ENCODE measurements at regions not wholly inside any gene's neighbourhood (a gene's known extent, or its start where the extent isn't known, plus 50 kb on each side); places are given as distances from the start of the nearest gene placed in this dataset.

DNA sequence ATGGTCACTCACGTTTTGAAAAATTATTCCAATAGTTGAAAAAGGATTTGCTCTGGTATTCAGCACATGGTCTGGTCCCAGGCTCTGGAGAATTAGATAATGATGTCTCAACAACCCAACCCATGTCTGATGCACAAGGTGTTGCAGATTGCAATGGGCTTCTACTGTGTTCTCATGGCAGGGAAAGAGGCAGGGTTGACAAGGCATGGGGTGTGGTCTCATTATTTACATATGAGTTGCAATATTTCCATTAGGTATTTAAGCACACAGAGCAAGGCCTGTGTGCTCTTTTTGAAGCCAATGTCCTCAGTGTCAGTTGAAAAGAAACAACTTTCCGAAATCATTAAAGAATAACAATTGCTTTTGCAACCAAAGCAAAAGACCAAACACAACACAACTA is 381.9 kb upstream of the PBX1 start:
- no peaks in the 10 kb centered on the region for H3K36me3 ChIP-seq (ENCODE audit: insufficient read depth, low read length)
- no peak overlapping the region for H3K4me3 ChIP-seq (ENCODE audit: low read depth, low read length)
- H3K27ac ChIP-seq (ENCODE audit: low read depth, low read length): no peak overlapping the region
- no peak overlapping the region for H2AFZ ChIP-seq (ENCODE audit: low read length, unreplicated experiment)
- no peaks in the 10 kb centered on the region for H3K4me1 ChIP-seq (ENCODE audit: control insufficient read depth, insufficient read depth, low read length, unreplicated experiment)
- no peaks in the 10 kb centered on the region for H3K79me2 ChIP-seq (ENCODE audit: control insufficient read depth, insufficient read depth, low read length, unreplicated experiment)
- H3K27me3 ChIP-seq (ENCODE audit: insufficient read depth, low read length): no peaks in the 10 kb centered on the region

DNA sequence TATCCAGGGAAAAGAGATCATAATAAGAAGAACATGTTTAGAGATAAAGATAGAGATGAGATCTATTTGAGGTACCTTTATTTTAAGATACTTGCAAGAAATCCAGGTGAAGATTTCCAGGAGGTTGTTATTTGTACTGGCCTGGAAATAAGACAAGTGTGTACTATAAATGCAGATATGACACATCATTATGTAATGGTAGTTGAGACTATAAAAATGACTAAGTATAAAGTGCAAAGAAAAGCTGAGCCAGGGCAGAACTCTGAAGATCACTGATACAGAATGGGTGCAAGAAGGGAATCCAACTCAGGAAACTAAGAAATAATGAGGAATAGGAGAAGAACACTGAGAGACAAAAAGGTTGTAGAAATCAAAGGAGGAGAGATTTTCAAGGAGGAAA is 378.2 kb upstream of the PBX1 start:
- no peak overlapping the region for H3K4me3 ChIP-seq (ENCODE audit: low read depth, low read length)
- no peak overlapping the region for H2AFZ ChIP-seq (ENCODE audit: low read length, unreplicated experiment)
- no peak overlapping the region for H3K27ac ChIP-seq (ENCODE audit: low read depth, low read length)
- H3K4me1 ChIP-seq (ENCODE audit: control insufficient read depth, insufficient read depth, low read length, unreplicated experiment): no peaks in the 10 kb centered on the region
- H3K36me3 ChIP-seq (ENCODE audit: insufficient read depth, low read length): no peaks in the 10 kb centered on the region
- H3K79me2 ChIP-seq (ENCODE audit: control insufficient read depth, insufficient read depth, low read length, unreplicated experiment): no peaks in the 10 kb centered on the region
- H3K27me3 ChIP-seq (ENCODE audit: insufficient read depth, low read length): no peaks in the 10 kb centered on the region

DNA sequence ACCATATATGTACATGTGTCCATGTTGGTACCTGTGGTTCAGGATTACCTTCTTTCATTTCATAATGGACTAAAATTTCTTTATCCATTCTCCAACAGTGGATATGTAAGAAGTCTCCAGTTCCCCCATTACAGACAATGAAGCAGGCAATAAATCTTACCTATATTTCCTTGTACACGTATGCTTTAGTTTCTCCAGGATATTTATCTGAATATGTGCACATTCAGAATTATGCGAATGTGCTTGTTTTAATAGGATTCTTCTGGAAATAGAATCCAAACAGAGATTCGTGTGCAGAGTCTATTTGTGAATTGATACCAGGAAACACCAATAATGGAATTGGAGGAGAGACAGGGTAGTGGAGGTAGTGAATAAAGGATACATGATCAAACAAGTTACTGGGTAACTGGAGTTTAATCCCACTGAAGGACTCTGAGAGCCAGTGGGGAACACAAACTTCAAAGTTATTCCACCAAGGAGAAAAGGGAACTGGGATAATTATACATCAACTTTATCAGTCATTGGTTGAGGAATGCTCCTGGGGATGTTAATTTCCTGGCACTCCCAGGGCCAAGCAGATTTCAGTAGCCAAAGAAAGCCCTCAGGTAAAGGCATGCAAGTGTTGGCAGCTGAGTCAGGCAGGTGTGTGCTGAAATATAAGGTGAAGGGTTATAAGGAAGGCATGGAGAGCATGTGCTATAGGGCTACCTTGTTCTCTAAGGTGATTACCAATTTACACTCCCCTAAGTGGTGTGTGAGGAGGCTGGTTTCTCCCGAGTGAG is 374.9 kb upstream of the PBX1 start:
- H3K79me2 ChIP-seq (ENCODE audit: control insufficient read depth, insufficient read depth, low read length, unreplicated experiment): no peaks in the 10 kb centered on the region
- H2AFZ ChIP-seq (ENCODE audit: low read length, unreplicated experiment): no peak overlapping the region
- H3K4me1 ChIP-seq (ENCODE audit: control insufficient read depth, insufficient read depth, low read length, unreplicated experiment): no peaks in the 10 kb centered on the region
- H3K36me3 ChIP-seq (ENCODE audit: insufficient read depth, low read length): no peaks in the 10 kb centered on the region
- H3K4me3 ChIP-seq (ENCODE audit: low read depth, low read length): no peak overlapping the region
- no peaks in the 10 kb centered on the region for H3K27me3 ChIP-seq (ENCODE audit: insufficient read depth, low read length)
- no peak overlapping the region for H3K27ac ChIP-seq (ENCODE audit: low read depth, low read length)

DNA sequence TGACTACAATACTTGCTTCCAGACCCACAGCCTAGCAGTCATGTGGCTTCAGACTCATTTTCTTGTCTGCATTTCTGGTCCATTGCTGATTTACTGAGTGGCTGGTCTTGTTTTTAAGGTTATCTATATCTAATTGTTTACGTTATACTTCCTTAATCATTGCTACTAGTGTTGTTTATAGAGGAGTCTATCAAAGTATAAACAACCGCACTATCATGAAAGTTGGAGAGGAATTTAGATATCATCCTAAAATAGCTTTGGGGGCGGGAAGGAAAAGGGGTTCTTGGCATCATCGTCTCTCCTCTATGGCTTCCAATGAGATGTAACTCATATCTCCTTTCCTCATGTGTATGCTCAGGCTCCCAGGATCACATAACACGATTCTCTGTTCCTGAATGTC is 372.1 kb upstream of the PBX1 start:
- Histone ChIP-seq H2AFZ (ENCODE audit: low read length, unreplicated experiment) (no peak overlapping the region), H3K27me3 (ENCODE audit: insufficient read depth, low read length) (no peaks in the 10 kb centered on the region), H3K4me3 (ENCODE audit: low read depth, low read length) (no peak overlapping the region), H3K36me3 (ENCODE audit: insufficient read depth, low read length) (no peaks in the 10 kb centered on the region), H3K4me1 (ENCODE audit: control insufficient read depth, insufficient read depth, low read length, unreplicated experiment) (no peaks in the 10 kb centered on the region), H3K79me2 (ENCODE audit: control insufficient read depth, insufficient read depth, low read length, unreplicated experiment) (no peaks in the 10 kb centered on the region), H3K27ac (ENCODE audit: low read depth, low read length) (no peak overlapping the region)

DNA sequence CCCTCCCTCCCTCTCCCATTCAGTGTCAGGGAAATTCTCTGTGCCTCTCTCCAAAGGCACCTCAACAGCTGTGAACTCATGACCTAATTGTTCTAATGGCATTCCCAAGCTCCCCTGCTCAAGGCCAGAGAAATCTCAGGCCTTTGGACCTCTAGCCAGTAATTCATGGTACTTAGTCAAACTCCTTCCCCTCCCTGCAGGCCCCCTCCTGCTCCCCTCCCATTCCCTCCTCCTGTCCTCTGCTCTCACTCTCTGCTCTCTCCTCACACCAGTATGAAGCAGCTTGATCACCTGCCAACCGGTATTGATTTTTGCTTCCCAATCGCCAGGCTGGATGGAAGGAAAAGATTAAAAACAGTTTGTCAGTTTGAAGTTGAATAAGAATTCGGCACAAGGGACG is 370.5 kb upstream of the PBX1 start:
- no peak overlapping the region for H3K4me3 ChIP-seq (ENCODE audit: low read depth, low read length)
- H3K36me3 ChIP-seq (ENCODE audit: insufficient read depth, low read length): no peaks in the 10 kb centered on the region
- H2AFZ ChIP-seq (ENCODE audit: low read length, unreplicated experiment): no peak overlapping the region
- no peaks in the 10 kb centered on the region for H3K4me1 ChIP-seq (ENCODE audit: control insufficient read depth, insufficient read depth, low read length, unreplicated experiment)
- no peaks in the 10 kb centered on the region for H3K79me2 ChIP-seq (ENCODE audit: control insufficient read depth, insufficient read depth, low read length, unreplicated experiment)
- no peaks in the 10 kb centered on the region for H3K27me3 ChIP-seq (ENCODE audit: insufficient read depth, low read length)
- H3K27ac ChIP-seq (ENCODE audit: low read depth, low read length): no peak overlapping the region

DNA sequence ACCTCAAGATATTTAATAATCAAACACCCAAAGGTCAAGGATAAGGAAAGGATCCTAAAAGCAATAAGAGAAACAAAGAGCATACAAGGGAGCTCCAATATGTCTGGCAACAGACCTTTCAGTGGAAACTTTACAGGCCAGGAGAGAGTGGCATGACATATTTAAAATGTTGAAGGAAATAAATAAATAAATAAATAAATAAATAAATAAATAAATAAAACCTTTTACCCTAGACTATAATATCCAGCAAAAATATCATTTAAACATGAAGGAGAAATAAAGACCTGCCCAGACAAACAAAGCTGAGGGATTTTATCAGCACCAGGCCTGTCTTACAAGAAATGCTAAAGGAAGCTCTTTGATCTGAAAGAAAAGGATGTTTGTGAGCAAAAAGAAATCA is 367.8 kb upstream of the PBX1 start:
- H3K27ac ChIP-seq (ENCODE audit: low read depth, low read length): no peak overlapping the region
- H3K27me3 ChIP-seq (ENCODE audit: insufficient read depth, low read length): no peaks in the 10 kb centered on the region
- no peaks in the 10 kb centered on the region for H3K4me1 ChIP-seq (ENCODE audit: control insufficient read depth, insufficient read depth, low read length, unreplicated experiment)
- no peaks in the 10 kb centered on the region for H3K79me2 ChIP-seq (ENCODE audit: control insufficient read depth, insufficient read depth, low read length, unreplicated experiment)
- no peaks in the 10 kb centered on the region for H3K36me3 ChIP-seq (ENCODE audit: insufficient read depth, low read length)
- no peak overlapping the region for H3K4me3 ChIP-seq (ENCODE audit: low read depth, low read length)
- no peak overlapping the region for H2AFZ ChIP-seq (ENCODE audit: low read length, unreplicated experiment)

DNA sequence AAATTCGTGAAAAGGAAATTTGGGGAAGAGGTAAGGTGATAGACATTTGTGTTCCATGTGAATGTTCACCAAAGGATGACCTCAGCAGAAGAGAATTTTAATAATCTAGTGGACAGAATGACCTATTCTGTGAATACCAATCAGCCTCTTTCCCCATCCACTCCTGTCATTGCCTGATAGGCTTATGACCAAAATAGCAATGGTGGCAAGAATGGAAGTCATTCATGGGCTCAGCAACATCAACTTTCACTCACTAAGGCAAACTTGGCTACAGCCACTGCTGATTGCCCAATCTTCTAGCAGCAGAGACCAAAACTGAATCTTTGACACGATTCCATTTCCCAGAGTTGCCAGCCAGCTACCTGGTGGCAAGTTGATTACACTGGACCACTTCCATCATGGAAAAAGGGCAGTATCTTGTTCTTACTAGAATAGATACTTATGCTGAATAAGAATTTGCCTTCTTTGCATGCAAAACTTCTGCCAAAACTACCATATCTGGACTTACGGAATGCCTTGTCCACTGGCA is 348.7 kb upstream of the PBX1 start:
- H2AFZ ChIP-seq (ENCODE audit: low read length, unreplicated experiment): no peak overlapping the region
- H3K79me2 ChIP-seq (ENCODE audit: control insufficient read depth, insufficient read depth, low read length, unreplicated experiment): no peaks in the 10 kb centered on the region
- no peaks in the 10 kb centered on the region for H3K27me3 ChIP-seq (ENCODE audit: insufficient read depth, low read length)
- H3K36me3 ChIP-seq (ENCODE audit: insufficient read depth, low read length): no peaks in the 10 kb centered on the region
- H3K4me1 ChIP-seq (ENCODE audit: control insufficient read depth, insufficient read depth, low read length, unreplicated experiment): no peaks in the 10 kb centered on the region
- H3K4me3 ChIP-seq (ENCODE audit: low read depth, low read length): no peak overlapping the region
- no peak overlapping the region for H3K27ac ChIP-seq (ENCODE audit: low read depth, low read length)

DNA sequence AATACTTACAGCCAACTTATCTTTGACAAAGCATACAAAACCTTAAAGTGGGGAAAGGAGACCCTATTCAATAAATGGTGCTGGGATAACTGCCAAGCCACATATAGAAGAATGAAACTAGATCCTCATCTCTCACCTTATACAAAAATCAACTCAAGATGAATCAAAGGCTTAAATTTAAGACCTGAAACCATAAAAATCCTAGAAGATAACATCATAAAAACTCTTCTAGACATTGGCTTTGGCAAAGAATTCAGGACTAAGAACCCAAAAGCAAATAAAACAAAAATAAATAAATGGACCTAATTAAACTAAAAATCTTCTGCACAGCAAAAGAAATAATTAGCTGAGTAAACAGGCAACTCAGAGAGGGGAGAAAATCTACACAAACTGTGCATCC is 335.6 kb upstream of the PBX1 start:
- Histone ChIP-seq H3K4me1 (ENCODE audit: control insufficient read depth, insufficient read depth, low read length, unreplicated experiment) (no peaks in the 10 kb centered on the region), H3K36me3 (ENCODE audit: insufficient read depth, low read length) (no peaks in the 10 kb centered on the region), H3K79me2 (ENCODE audit: control insufficient read depth, insufficient read depth, low read length, unreplicated experiment) (no peaks in the 10 kb centered on the region), H2AFZ (ENCODE audit: low read length, unreplicated experiment) (no peak overlapping the region), H3K4me3 (ENCODE audit: low read depth, low read length) (no peak overlapping the region), H3K27ac (ENCODE audit: low read depth, low read length) (no peak overlapping the region), H3K27me3 (ENCODE audit: insufficient read depth, low read length) (no peaks in the 10 kb centered on the region)

DNA sequence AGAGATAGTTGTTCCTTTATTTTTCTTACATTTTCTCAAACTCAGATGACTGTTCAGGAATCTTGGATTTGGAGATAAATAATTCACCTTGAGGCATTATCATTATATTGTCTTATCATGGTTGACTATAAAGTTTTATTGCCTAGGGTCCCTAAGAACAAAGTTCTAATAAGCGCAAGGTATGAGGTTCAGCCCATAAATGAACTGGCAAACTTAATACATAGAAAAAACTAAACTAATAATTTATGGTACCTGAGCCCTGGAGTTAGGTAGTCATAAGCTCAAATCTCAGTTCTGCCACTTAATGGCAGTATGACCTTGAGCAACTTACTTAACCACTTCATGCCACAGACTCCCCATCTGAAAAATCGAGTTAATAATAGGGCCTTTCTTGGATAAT is 334.0 kb upstream of the PBX1 start:
- no peaks in the 10 kb centered on the region for H3K4me1 ChIP-seq (ENCODE audit: control insufficient read depth, insufficient read depth, low read length, unreplicated experiment)
- H3K27ac ChIP-seq (ENCODE audit: low read depth, low read length): no peak overlapping the region
- H3K27me3 ChIP-seq (ENCODE audit: insufficient read depth, low read length): no peaks in the 10 kb centered on the region
- no peaks in the 10 kb centered on the region for H3K79me2 ChIP-seq (ENCODE audit: control insufficient read depth, insufficient read depth, low read length, unreplicated experiment)
- H2AFZ ChIP-seq (ENCODE audit: low read length, unreplicated experiment): no peak overlapping the region
- no peak overlapping the region for H3K4me3 ChIP-seq (ENCODE audit: low read depth, low read length)
- H3K36me3 ChIP-seq (ENCODE audit: insufficient read depth, low read length): no peaks in the 10 kb centered on the region

DNA sequence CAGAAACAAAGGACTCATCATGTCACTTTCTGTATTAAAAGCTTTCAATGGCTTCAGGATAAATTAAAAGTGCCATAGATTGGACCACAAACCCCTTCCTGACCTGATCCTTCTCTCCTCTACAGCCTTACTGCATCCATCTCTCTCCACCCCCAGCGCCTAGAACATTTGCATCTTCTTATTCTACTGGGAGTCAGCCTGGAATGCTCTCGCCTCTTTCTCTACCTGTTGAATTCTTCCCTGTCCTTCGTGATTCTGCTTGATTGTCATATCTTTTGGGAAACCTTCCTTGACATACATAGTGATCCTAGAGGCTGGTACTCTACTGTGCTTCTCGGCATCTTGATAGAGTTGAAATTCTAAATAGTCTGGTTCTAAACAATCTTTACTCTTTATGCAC is 332.0 kb upstream of the PBX1 start:
- no peaks in the 10 kb centered on the region for H3K27me3 ChIP-seq (ENCODE audit: insufficient read depth, low read length)
- H3K79me2 ChIP-seq (ENCODE audit: control insufficient read depth, insufficient read depth, low read length, unreplicated experiment): no peaks in the 10 kb centered on the region
- H3K4me1 ChIP-seq (ENCODE audit: control insufficient read depth, insufficient read depth, low read length, unreplicated experiment): no peaks in the 10 kb centered on the region
- no peak overlapping the region for H3K27ac ChIP-seq (ENCODE audit: low read depth, low read length)
- no peak overlapping the region for H3K4me3 ChIP-seq (ENCODE audit: low read depth, low read length)
- H3K36me3 ChIP-seq (ENCODE audit: insufficient read depth, low read length): no peaks in the 10 kb centered on the region
- no peak overlapping the region for H2AFZ ChIP-seq (ENCODE audit: low read length, unreplicated experiment)

DNA sequence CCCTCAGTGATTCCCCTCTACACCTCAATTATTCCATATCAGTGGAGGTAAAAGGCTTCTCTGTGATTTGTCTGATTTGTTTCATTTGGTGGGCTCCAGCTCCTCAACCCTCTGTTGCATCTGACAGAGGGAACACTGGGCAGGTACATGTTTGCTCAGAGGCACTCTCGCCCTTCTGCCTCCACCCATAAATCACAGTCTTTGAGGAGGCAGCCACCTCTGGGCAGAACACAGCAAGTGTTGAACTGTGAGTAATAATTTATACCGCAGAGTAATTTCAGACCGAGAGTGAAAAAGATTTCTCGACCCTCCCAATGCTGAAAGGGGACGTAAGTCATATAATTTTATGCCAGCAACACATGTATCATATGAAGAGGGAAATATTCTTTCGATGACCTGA is 330.1 kb upstream of the PBX1 start:
- Histone ChIP-seq H2AFZ (ENCODE audit: low read length, unreplicated experiment) (no peak overlapping the region), H3K27me3 (ENCODE audit: insufficient read depth, low read length) (no peaks in the 10 kb centered on the region), H3K4me3 (ENCODE audit: low read depth, low read length) (no peak overlapping the region), H3K36me3 (ENCODE audit: insufficient read depth, low read length) (no peaks in the 10 kb centered on the region), H3K27ac (ENCODE audit: low read depth, low read length) (no peak overlapping the region), H3K79me2 (ENCODE audit: control insufficient read depth, insufficient read depth, low read length, unreplicated experiment) (no peaks in the 10 kb centered on the region), H3K4me1 (ENCODE audit: control insufficient read depth, insufficient read depth, low read length, unreplicated experiment) (no peaks in the 10 kb centered on the region)

Measured in ACC112 (cell line).